ENCODE measurements at regions not wholly inside any gene's neighbourhood (a gene's known extent, or its start where the extent isn't known, plus 50 kb on each side); places are given as distances from the start of the nearest gene placed in this dataset.

DNA sequence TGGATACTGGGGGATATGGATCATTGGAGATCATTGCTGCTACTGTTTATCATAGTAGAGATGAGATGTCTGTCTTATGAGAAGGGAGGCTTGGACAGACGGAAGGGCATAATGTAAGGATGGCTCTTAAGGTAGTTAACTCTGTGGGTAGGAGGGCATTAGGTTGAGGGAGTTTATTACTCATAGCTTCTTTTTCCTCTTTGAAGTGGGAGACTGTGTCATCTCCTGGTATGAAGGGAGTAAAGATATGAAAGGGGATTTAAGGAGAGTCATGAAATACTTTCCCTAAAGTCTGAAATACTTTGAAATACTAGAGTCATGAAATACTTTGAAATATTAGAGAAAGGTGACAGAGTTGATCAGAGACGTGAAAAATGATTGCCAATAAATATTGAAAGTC lies 255.5 kb upstream of the PITX2 start:
- TF ChIP-seq YY1 (IDR thresholded peaks at IDR 0.05; ENCODE audit: insufficient read depth, insufficient read length) = no peak
- no peak for TF ChIP-seq SUZ12 (IDR thresholded peaks at IDR 0.05; ENCODE audit: extremely low read depth, insufficient read depth, insufficient read length)
- no peak for TF ChIP-seq ZNF274 (IDR thresholded peaks at IDR 0.05; ENCODE audit: low read depth, low read length)
- Histone ChIP-seq H3K9me3 (ENCODE audit: insufficient read depth, low read length) (no peaks in the 10 kb centered on the region), H3K4me1 (ENCODE audit: insufficient read depth, insufficient read length) (no peaks in the 10 kb centered on the region), H3K36me3 (ENCODE audit: insufficient read depth, insufficient read length, low read length) (no peaks in the 10 kb centered on the region), H3K27me3 (ENCODE audit: insufficient read depth, insufficient read length) (no peaks in the 10 kb centered on the region), H3K9ac (ENCODE audit: insufficient read length, low read depth) (no peak overlapping the region), H3K4me3 (ENCODE audit: insufficient read length, low read depth) (no peak overlapping the region)
- DNase-seq (ENCODE audit: low read depth, low spot score) = no peak

DNA sequence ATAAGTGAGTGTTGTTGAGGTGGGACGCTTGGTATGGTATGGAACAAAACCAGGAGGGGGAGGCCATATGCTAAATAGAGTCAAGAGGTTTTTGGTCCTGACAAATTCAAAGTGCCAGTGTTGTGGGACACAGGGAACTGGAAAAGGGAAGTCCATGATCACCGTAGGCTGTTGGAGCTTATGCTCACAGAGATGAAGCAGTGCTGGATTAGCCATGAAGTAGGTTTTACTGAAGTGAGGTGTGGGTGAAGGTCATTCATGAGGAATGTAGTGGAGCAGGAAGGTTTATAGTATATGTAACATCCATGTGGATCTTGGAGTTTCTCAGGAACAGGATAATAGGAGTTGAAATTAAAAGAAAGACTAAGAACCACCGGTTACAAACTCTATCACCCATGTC lies 256.1 kb upstream of the PITX2 start:
- DNase-seq (ENCODE audit: low read depth, low spot score) = no peak
- no peaks in the 10 kb centered on the region for H3K27me3 ChIP-seq (ENCODE audit: insufficient read depth, insufficient read length)
- H3K9ac ChIP-seq (ENCODE audit: insufficient read length, low read depth) = no peak overlapping the region
- no peak overlapping the region for H3K4me3 ChIP-seq (ENCODE audit: insufficient read length, low read depth)
- H3K4me1 ChIP-seq (ENCODE audit: insufficient read depth, insufficient read length) = no peaks in the 10 kb centered on the region
- TF ChIP-seq SUZ12 (IDR thresholded peaks at IDR 0.05; ENCODE audit: extremely low read depth, insufficient read depth, insufficient read length) = no peak
- TF ChIP-seq ZNF274 (IDR thresholded peaks at IDR 0.05; ENCODE audit: low read depth, low read length) = no peak
- no peak for TF ChIP-seq YY1 (IDR thresholded peaks at IDR 0.05; ENCODE audit: insufficient read depth, insufficient read length)
- no peaks in the 10 kb centered on the region for H3K9me3 ChIP-seq (ENCODE audit: insufficient read depth, low read length)
- no peaks in the 10 kb centered on the region for H3K36me3 ChIP-seq (ENCODE audit: insufficient read depth, insufficient read length, low read length)

DNA sequence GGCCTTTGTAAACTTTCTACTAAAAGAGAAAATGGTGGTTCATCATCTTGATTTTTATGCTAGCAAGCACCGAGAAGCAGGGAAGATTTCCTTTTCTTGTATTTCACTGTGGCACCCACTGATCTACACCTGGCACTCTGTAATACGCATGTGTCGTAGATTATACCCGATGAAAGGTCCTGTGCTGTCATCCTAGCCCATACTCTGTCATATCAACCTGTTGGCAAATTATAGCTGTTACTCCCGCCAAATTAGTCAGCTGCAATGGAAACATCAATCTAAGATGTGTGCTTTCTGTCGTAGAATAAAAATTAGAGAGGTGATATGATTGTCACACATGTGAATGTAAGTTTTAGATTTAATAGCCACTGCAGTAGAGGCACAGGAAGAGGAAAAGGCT lies 263.4 kb upstream of the PITX2 start:
- Histone ChIP-seq H3K36me3 (ENCODE audit: insufficient read depth, insufficient read length, low read length) (no peaks in the 10 kb centered on the region), H3K4me3 (ENCODE audit: insufficient read length, low read depth) (no peak overlapping the region), H3K4me1 (ENCODE audit: insufficient read depth, insufficient read length) (no peaks in the 10 kb centered on the region), H3K9me3 (ENCODE audit: insufficient read depth, low read length) (no peaks in the 10 kb centered on the region), H3K27me3 (ENCODE audit: insufficient read depth, insufficient read length) (no peaks in the 10 kb centered on the region), H3K9ac (ENCODE audit: insufficient read length, low read depth) (no peak overlapping the region)
- no peak for DNase-seq (ENCODE audit: low read depth, low spot score)
- TF ChIP-seq YY1 (IDR thresholded peaks at IDR 0.05; ENCODE audit: insufficient read depth, insufficient read length) (no peak), SUZ12 (IDR thresholded peaks at IDR 0.05; ENCODE audit: extremely low read depth, insufficient read depth, insufficient read length) (no peak), ZNF274 (IDR thresholded peaks at IDR 0.05; ENCODE audit: low read depth, low read length) (no peak)

DNA sequence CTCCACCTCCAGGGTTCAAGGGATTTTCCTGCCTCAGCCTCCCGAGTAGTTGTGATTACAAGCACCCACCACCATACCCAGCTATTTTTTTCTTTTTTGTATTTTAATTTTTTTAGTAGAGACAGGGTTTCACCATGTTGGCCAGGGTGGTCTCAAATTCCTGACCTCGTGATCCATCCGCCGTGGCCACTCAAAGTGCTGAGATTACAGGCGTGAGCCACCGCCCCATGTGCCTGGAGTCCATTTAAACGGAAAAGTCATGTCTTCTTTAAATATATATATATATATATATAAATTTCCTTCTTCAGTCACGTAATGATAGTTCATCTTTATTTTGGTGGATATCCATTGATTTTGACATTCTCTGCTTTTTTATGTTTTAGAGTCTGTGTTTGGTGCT lies 264.0 kb upstream of the PITX2 start:
- Histone ChIP-seq H3K9me3 (ENCODE audit: insufficient read depth, low read length) (no peaks in the 10 kb centered on the region), H3K27me3 (ENCODE audit: insufficient read depth, insufficient read length) (no peaks in the 10 kb centered on the region), H3K4me1 (ENCODE audit: insufficient read depth, insufficient read length) (no peaks in the 10 kb centered on the region), H3K36me3 (ENCODE audit: insufficient read depth, insufficient read length, low read length) (no peaks in the 10 kb centered on the region), H3K9ac (ENCODE audit: insufficient read length, low read depth) (no peak overlapping the region), H3K4me3 (ENCODE audit: insufficient read length, low read depth) (no peak overlapping the region)
- TF ChIP-seq SUZ12 (IDR thresholded peaks at IDR 0.05; ENCODE audit: extremely low read depth, insufficient read depth, insufficient read length) = no peak
- no peak for TF ChIP-seq ZNF274 (IDR thresholded peaks at IDR 0.05; ENCODE audit: low read depth, low read length)
- TF ChIP-seq YY1 (IDR thresholded peaks at IDR 0.05; ENCODE audit: insufficient read depth, insufficient read length) = no peak
- DNase-seq (ENCODE audit: low read depth, low spot score) = no peak

DNA sequence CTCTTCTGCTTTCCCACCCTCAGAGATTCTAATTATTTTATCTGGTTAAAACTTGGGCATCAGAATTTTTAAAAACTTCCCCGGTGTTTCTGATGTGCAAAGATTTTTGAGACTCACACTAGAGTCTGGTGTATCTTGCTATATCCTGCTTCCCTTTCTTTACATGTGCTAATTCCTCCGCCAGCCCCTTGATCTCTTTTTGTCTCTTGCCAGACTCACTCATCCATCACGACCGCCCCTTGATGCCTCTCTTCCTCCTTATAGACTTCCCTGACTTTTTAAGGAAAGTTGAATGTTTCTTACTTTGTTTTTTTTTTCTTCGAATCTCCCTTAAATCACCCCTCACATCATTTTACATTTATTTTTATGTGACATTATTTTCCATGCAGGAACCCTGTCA lies 274.9 kb upstream of the PITX2 start:
- TF ChIP-seq SUZ12 (IDR thresholded peaks at IDR 0.05; ENCODE audit: extremely low read depth, insufficient read depth, insufficient read length) (no peak), YY1 (IDR thresholded peaks at IDR 0.05; ENCODE audit: insufficient read depth, insufficient read length) (no peak), ZNF274 (IDR thresholded peaks at IDR 0.05; ENCODE audit: low read depth, low read length) (no peak)
- Histone ChIP-seq H3K4me1 (ENCODE audit: insufficient read depth, insufficient read length) (no peaks in the 10 kb centered on the region), H3K27me3 (ENCODE audit: insufficient read depth, insufficient read length) (no peaks in the 10 kb centered on the region), H3K9ac (ENCODE audit: insufficient read length, low read depth) (no peak overlapping the region), H3K9me3 (ENCODE audit: insufficient read depth, low read length) (no peaks in the 10 kb centered on the region), H3K4me3 (ENCODE audit: insufficient read length, low read depth) (no peak overlapping the region), H3K36me3 (ENCODE audit: insufficient read depth, insufficient read length, low read length) (no peaks in the 10 kb centered on the region)
- DNase-seq (ENCODE audit: low read depth, low spot score) = peak; percentile 1

DNA sequence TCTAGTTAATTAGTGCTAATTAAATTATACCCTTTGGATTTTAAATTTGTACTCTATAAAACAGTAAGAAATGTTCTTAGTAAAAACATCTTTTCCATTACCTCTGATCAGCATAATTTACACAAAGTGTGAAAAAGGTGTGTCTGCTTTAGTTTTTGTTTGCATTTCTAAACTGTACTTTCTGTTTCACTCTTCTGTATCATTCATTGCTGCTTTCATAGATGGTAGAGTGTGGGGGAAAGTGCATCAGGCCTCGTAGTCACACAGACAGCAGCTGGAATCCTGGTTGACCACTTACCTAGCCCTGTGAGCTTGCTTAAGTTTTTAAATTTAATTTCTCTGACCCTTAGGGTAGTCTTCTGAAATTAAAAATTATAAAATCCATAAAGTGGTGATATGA lies 275.4 kb upstream of the PITX2 start:
- H3K9me3 ChIP-seq (ENCODE audit: insufficient read depth, low read length) = no peaks in the 10 kb centered on the region
- no peaks in the 10 kb centered on the region for H3K27me3 ChIP-seq (ENCODE audit: insufficient read depth, insufficient read length)
- TF ChIP-seq YY1 (IDR thresholded peaks at IDR 0.05; ENCODE audit: insufficient read depth, insufficient read length) = no peak
- no peak for TF ChIP-seq SUZ12 (IDR thresholded peaks at IDR 0.05; ENCODE audit: extremely low read depth, insufficient read depth, insufficient read length)
- TF ChIP-seq ZNF274 (IDR thresholded peaks at IDR 0.05; ENCODE audit: low read depth, low read length) = no peak
- no peaks in the 10 kb centered on the region for H3K4me1 ChIP-seq (ENCODE audit: insufficient read depth, insufficient read length)
- H3K36me3 ChIP-seq (ENCODE audit: insufficient read depth, insufficient read length, low read length) = no peaks in the 10 kb centered on the region
- H3K9ac ChIP-seq (ENCODE audit: insufficient read length, low read depth) = no peak overlapping the region
- H3K4me3 ChIP-seq (ENCODE audit: insufficient read length, low read depth) = no peak overlapping the region
- no peak for DNase-seq (ENCODE audit: low read depth, low spot score)

DNA sequence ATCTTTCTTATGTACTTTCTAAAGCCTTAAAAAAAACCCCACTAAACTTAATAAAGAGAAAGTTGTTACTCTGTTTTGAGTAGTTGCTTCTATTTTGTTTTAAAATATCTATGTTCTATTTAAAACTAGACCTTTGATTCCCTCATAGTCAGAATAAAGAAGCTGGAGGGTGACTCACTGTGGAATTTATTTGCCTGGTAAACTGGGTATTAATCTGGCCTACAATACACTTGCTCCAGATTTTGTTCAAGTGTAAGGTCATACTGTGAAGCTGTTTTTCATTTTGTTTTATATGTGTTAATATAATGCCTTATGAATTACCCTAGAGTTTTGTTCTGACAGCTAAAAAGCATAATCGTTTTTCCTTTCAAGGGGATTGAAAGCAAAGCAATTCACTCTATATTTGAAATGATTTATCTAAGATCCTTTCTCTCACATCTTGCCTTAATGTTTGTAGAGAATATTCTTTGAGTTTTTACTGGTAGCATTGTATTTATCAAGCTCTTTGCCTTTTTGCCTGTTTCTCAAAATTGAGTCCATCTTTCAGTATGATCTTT lies 277.4 kb upstream of the PITX2 start:
- Histone ChIP-seq H3K4me3 (ENCODE audit: insufficient read length, low read depth) (no peak overlapping the region), H3K9me3 (ENCODE audit: insufficient read depth, low read length) (no peaks in the 10 kb centered on the region), H3K36me3 (ENCODE audit: insufficient read depth, insufficient read length, low read length) (no peaks in the 10 kb centered on the region), H3K9ac (ENCODE audit: insufficient read length, low read depth) (no peak overlapping the region), H3K27me3 (ENCODE audit: insufficient read depth, insufficient read length) (no peaks in the 10 kb centered on the region), H3K4me1 (ENCODE audit: insufficient read depth, insufficient read length) (no peaks in the 10 kb centered on the region)
- TF ChIP-seq ZNF274 (IDR thresholded peaks at IDR 0.05; ENCODE audit: low read depth, low read length) (no peak), YY1 (IDR thresholded peaks at IDR 0.05; ENCODE audit: insufficient read depth, insufficient read length) (no peak), SUZ12 (IDR thresholded peaks at IDR 0.05; ENCODE audit: extremely low read depth, insufficient read depth, insufficient read length) (no peak)
- DNase-seq (ENCODE audit: low read depth, low spot score) = no peak

Measured in NT2/D1 (cell line).